ENCODE measurements at regions not wholly inside any gene's neighbourhood (a gene's known extent, or its start where the extent isn't known, plus 50 kb on each side); places are given as distances from the start of the nearest gene placed in this dataset.

GRCh38 chr17:77018504-77018903 is 122.3 kb upstream of the SEC14L1 start:
- H3K27ac ChIP-seq (ENCODE audit: insufficient read depth, low read length): no peak overlapping the region
- no peak for TF ChIP-seq SMC3 (IDR thresholded peaks at IDR 0.05; ENCODE audit: low read depth, low read length)
- H3K23ac ChIP-seq (ENCODE audit: low read depth, low read length): no peak overlapping the region
- no peak overlapping the region for H3K14ac ChIP-seq (replicated peaks; ENCODE audit: low read depth, low read length)
- in situ Hi-C loops (cut with MboI; ENCODE audit: low sequenced_read_pairs): no loop called here
- H2BK15ac ChIP-seq (ENCODE audit: low read depth, low read length): no peak overlapping the region
- H3K9ac ChIP-seq (ENCODE audit: low read depth, low read length): no peak overlapping the region
- H3K56ac ChIP-seq (ENCODE audit: extremely low read depth, insufficient read depth, low read length): no peak overlapping the region
- H4K5ac ChIP-seq (ENCODE audit: low read depth, low read length): no peak overlapping the region
- intact Hi-C loops (cut with micrococcal nuclease): no loop called here
- POLR2A ChIA-PET (ENCODE audit: unreplicated experiment): no interaction called here
- H3K9me3 ChIP-seq (ENCODE audit: control insufficient read depth, insufficient read depth, low read length): no peaks in the 10 kb centered on the region
- H3K4me2 ChIP-seq (ENCODE audit: low read depth, low read length): no peak overlapping the region
- DNase-seq (no peak), ATAC-seq (ENCODE audit: low read depth) (no peak)
- no peaks in the 10 kb centered on the region for H3K79me1 ChIP-seq (ENCODE audit: low read depth in 1 of 2, low read length in 2 of 2)
- BruUV-seq (replicated peaks): no TSS peak
- H2BK5ac ChIP-seq (ENCODE audit: low read depth, low read length, poor library complexity, severe bottlenecking): no peak overlapping the region
- no peak overlapping the region for H3K4me3 ChIP-seq (ENCODE audit: insufficient read depth, low read depth, low read length)
- no peak overlapping the region for H3K4ac ChIP-seq (ENCODE audit: low read depth, low read length)
- H4K8ac ChIP-seq (ENCODE audit: low read depth in 2 of 2, low read length in 2 of 2): no peak overlapping the region
- CTCF ChIA-PET: no interaction called here
- 0% methylated on average over 1 of the region's 5 CpGs; no CpG with 5 or more reads in 1 of the 2 experiments for WGBS, 2 experiments (ENCODE audit: extremely low coverage in 2 of 2, insufficient read length in 1 of 2)
- H3K9me1 ChIP-seq (ENCODE audit: insufficient read depth, low read length): no peaks in the 10 kb centered on the region
- no peaks in the 10 kb centered on the region for H3K4me1 ChIP-seq (ENCODE audit: control insufficient read depth, insufficient read depth, low read length)
- H2AK5ac ChIP-seq (ENCODE audit: low read depth, low read length): no peak overlapping the region
- no peaks in the 10 kb centered on the region for H3K36me3 ChIP-seq (ENCODE audit: control insufficient read depth, insufficient read depth, low read length)
- no peak overlapping the region for H2BK120ac ChIP-seq (ENCODE audit: low read depth, low read length)
- H3K27me3 ChIP-seq (ENCODE audit: control insufficient read depth, insufficient read depth, low read length): peaks cover 12% of the 10 kb centered on the region
- no peak overlapping the region for H4K91ac ChIP-seq (ENCODE audit: insufficient read depth, low read depth, low read length)
- H2AK9ac ChIP-seq (replicated peaks; ENCODE audit: low read depth, low read length, poor library complexity): no peak overlapping the region
- H4K20me1 ChIP-seq (ENCODE audit: insufficient read depth, low read length): no peaks in the 10 kb centered on the region
- dilution Hi-C loops (cut with HindIII; ENCODE audit: low sequenced_read_pairs, unreplicated experiment): no loop called here
- no peak overlapping the region for H3K18ac ChIP-seq (ENCODE audit: low read depth, low read length)
- H2AFZ ChIP-seq (replicated peaks; ENCODE audit: low read length, poor library complexity): no peak overlapping the region
- no peak overlapping the region for H2BK20ac ChIP-seq (ENCODE audit: low read depth, low read length)

Measured in IMR-90 (cell line).